ENCODE measurements at regions not wholly inside any gene's neighbourhood (a gene's known extent, or its start where the extent isn't known, plus 50 kb on each side); places are given as distances from the start of the nearest gene placed in this dataset.

- DNase-seq (ENCODE audit: low spot score): no peak
- Histone ChIP-seq H3K36me3 (ENCODE audit: low read depth) (no peaks in the 10 kb centered on the region), H3K27me3 (ENCODE audit: insufficient read depth, poor library complexity, severe bottlenecking) (no peaks in the 10 kb centered on the region), H3K27ac (ENCODE audit: poor library complexity, severe bottlenecking) (no peak overlapping the region), H3K4me1 (ENCODE audit: insufficient read depth, poor library complexity, severe bottlenecking) (no peaks in the 10 kb centered on the region), H3K9me3 (ENCODE audit: severe bottlenecking) (no peaks in the 10 kb centered on the region), H3K4me3 (ENCODE audit: severe bottlenecking) (no peak overlapping the region)
- ATAC-seq (ENCODE audit: low read depth): no peak
- TF ChIP-seq, protein P1, sequence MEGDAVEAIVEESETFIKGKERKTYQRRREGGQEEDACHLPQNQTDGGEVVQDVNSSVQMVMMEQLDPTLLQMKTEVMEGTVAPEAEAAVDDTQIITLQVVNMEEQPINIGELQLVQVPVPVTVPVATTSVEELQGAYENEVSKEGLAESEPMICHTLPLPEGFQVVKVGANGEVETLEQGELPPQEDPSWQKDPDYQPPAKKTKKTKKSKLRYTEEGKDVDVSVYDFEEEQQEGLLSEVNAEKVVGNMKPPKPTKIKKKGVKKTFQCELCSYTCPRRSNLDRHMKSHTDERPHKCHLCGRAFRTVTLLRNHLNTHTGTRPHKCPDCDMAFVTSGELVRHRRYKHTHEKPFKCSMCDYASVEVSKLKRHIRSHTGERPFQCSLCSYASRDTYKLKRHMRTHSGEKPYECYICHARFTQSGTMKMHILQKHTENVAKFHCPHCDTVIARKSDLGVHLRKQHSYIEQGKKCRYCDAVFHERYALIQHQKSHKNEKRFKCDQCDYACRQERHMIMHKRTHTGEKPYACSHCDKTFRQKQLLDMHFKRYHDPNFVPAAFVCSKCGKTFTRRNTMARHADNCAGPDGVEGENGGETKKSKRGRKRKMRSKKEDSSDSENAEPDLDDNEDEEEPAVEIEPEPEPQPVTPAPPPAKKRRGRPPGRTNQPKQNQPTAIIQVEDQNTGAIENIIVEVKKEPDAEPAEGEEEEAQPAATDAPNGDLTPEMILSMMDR (IDR thresholded peaks at IDR 0.05; ENCODE audit: poor library complexity, severe bottlenecking): no peak
These were observed 471.3 kb downstream of the OMA1 start for GRCh38 chr1:58075188-58075578.

GRCh38 chr1:58072450-58072849, 474.1 kb downstream of the OMA1 start:
- TF ChIP-seq, protein P1 (IDR thresholded peaks at IDR 0.05; ENCODE audit: poor library complexity, severe bottlenecking): no peak
- no peaks in the 10 kb centered on the region for H3K4me1 ChIP-seq (ENCODE audit: insufficient read depth, poor library complexity, severe bottlenecking)
- H3K36me3 ChIP-seq (ENCODE audit: low read depth): no peaks in the 10 kb centered on the region
- no peak overlapping the region for H3K4me3 ChIP-seq (ENCODE audit: severe bottlenecking)
- ATAC-seq (ENCODE audit: low read depth) (no peak), DNase-seq (ENCODE audit: low spot score) (no peak)
- H3K27me3 ChIP-seq (ENCODE audit: insufficient read depth, poor library complexity, severe bottlenecking): no peaks in the 10 kb centered on the region
- no peaks in the 10 kb centered on the region for H3K9me3 ChIP-seq (ENCODE audit: severe bottlenecking)
- H3K27ac ChIP-seq (ENCODE audit: poor library complexity, severe bottlenecking): no peak overlapping the region

- ATAC-seq (ENCODE audit: low read depth) (no peak), DNase-seq (ENCODE audit: low spot score) (no peak)
- H3K9me3 ChIP-seq (ENCODE audit: severe bottlenecking): no peaks in the 10 kb centered on the region
- H3K27ac ChIP-seq (ENCODE audit: poor library complexity, severe bottlenecking): no peak overlapping the region
- TF ChIP-seq, protein P1 (IDR thresholded peaks at IDR 0.05; ENCODE audit: poor library complexity, severe bottlenecking): no peak
- no peak overlapping the region for H3K4me3 ChIP-seq (ENCODE audit: severe bottlenecking)
- no peaks in the 10 kb centered on the region for H3K4me1 ChIP-seq (ENCODE audit: insufficient read depth, poor library complexity, severe bottlenecking)
- H3K27me3 ChIP-seq (ENCODE audit: insufficient read depth, poor library complexity, severe bottlenecking): no peaks in the 10 kb centered on the region
- H3K36me3 ChIP-seq (ENCODE audit: low read depth): no peaks in the 10 kb centered on the region
These were observed 479.4 kb downstream of the OMA1 start for GRCh38 chr1:58067082-58067481.

DNA sequence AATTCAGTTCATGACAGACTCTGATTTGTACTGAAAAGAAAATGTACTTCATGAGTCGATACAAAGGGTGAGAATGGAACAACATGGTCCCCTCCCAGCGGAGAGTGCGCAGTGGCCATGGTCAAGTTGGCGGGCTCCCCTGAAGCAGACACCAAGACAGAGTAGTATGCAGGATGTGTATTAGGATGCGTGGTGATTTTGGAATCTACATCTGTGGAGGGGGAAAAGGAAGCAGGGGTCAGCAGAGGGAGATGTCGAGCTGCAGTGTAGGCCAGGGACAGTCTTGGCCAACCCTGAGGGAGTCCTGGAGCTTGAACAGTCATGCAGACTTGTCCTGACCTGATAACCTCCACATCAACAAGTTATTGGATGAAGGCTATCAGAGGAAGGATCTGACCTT, 481.0 kb downstream of the OMA1 start:
- H3K4me1 ChIP-seq (ENCODE audit: insufficient read depth, poor library complexity, severe bottlenecking): no peaks in the 10 kb centered on the region
- H3K9me3 ChIP-seq (ENCODE audit: severe bottlenecking): no peaks in the 10 kb centered on the region
- H3K36me3 ChIP-seq (ENCODE audit: low read depth): no peaks in the 10 kb centered on the region
- DNase-seq (ENCODE audit: low spot score) (no peak), ATAC-seq (ENCODE audit: low read depth) (no peak; the same call in 2 of the 3 replicates)
- H3K27ac ChIP-seq (ENCODE audit: poor library complexity, severe bottlenecking): no peak overlapping the region
- TF ChIP-seq, protein P1 (IDR thresholded peaks at IDR 0.05; ENCODE audit: poor library complexity, severe bottlenecking): no peak
- H3K4me3 ChIP-seq (ENCODE audit: severe bottlenecking): no peak overlapping the region
- H3K27me3 ChIP-seq (ENCODE audit: insufficient read depth, poor library complexity, severe bottlenecking): no peaks in the 10 kb centered on the region

- no peaks in the 10 kb centered on the region for H3K9me3 ChIP-seq (ENCODE audit: severe bottlenecking)
- H3K4me3 ChIP-seq (ENCODE audit: severe bottlenecking): no peak overlapping the region
- DNase-seq (ENCODE audit: low spot score): no peak
- H3K4me1 ChIP-seq (ENCODE audit: insufficient read depth, poor library complexity, severe bottlenecking): no peaks in the 10 kb centered on the region
- no peaks in the 10 kb centered on the region for H3K27me3 ChIP-seq (ENCODE audit: insufficient read depth, poor library complexity, severe bottlenecking)
- TF ChIP-seq, protein P1 (IDR thresholded peaks at IDR 0.05; ENCODE audit: poor library complexity, severe bottlenecking): no peak
- no peak for ATAC-seq (ENCODE audit: low read depth)
- no peaks in the 10 kb centered on the region for H3K36me3 ChIP-seq (ENCODE audit: low read depth)
- H3K27ac ChIP-seq (ENCODE audit: poor library complexity, severe bottlenecking): no peak overlapping the region
These were observed 482.4 kb downstream of the OMA1 start for GRCh38 chr1:58064166-58064565.
